ENCODE measurements at regions not wholly inside any gene's neighbourhood (a gene's known extent, or its start where the extent isn't known, plus 50 kb on each side); places are given as distances from the start of the nearest gene placed in this dataset.

GRCh38 chr13:34145061-34145460 lies 327.1 kb downstream of the RFC3 start:
- Histone ChIP-seq H3K4ac (ENCODE audit: low read depth, low read length) (no peak overlapping the region), H3K4me2 (ENCODE audit: insufficient read depth, insufficient read length, low read length) (no peak overlapping the region), H3K79me1 (ENCODE audit: insufficient read depth, low read depth, low read length, poor library complexity, severe bottlenecking) (no peaks in the 10 kb centered on the region), H2BK15ac (ENCODE audit: low read depth, low read length) (no peak overlapping the region), H3K79me2 (ENCODE audit: insufficient read depth, low read length) (no peaks in the 10 kb centered on the region), H2AK5ac (ENCODE audit: insufficient read length, low read length) (no peak overlapping the region), H4K5ac (ENCODE audit: insufficient read length, low read depth, low read length) (no peak overlapping the region), H4K20me1 (ENCODE audit: control insufficient read depth, insufficient read depth, insufficient read length) (no peaks in the 10 kb centered on the region), H3K27me3 (ENCODE audit: insufficient read depth, low read length) (no peaks in the 10 kb centered on the region), H3T11ph (ENCODE audit: low read length) (no peak overlapping the region), H3K27ac (ENCODE audit: insufficient read length, low read depth, low read length) (no peak overlapping the region), H3K56ac (ENCODE audit: insufficient read length, low read depth, low read length) (no peak overlapping the region), H3K18ac (ENCODE audit: insufficient read length, low read depth, low read length) (no peak overlapping the region), H2BK12ac (ENCODE audit: insufficient read length, low read depth, low read length) (no peak overlapping the region), H2BK120ac (ENCODE audit: low read depth, low read length, poor library complexity, severe bottlenecking) (no peak overlapping the region), H4K91ac (ENCODE audit: insufficient read length, low read depth, low read length) (no peak overlapping the region), H2AFZ (ENCODE audit: low read length) (no peak overlapping the region), H3K14ac (ENCODE audit: insufficient read depth, low read length) (no peak overlapping the region), H3K4me1 (ENCODE audit: insufficient read depth, low read length) (no peaks in the 10 kb centered on the region; the same call in none of the 2 replicates), H3K9me3 (ENCODE audit: control insufficient read depth, low read depth, low read length) (no peaks in the 10 kb centered on the region), H2BK20ac (ENCODE audit: low read depth, low read length, poor library complexity, severe bottlenecking) (no peak overlapping the region), H3K23ac (ENCODE audit: insufficient read length, low read depth, low read length) (no peak overlapping the region), H3K23me2 (ENCODE audit: insufficient read length, low read depth, low read length, poor library complexity, severe bottlenecking) (no peaks in the 10 kb centered on the region), H3K9ac (ENCODE audit: extremely low read depth, insufficient read length, low read length) (no peak overlapping the region), H2BK5ac (ENCODE audit: insufficient read length, low read length) (no peak overlapping the region), H4K8ac (replicated peaks; ENCODE audit: insufficient read length, low read depth, low read length) (no peak overlapping the region)
- no peak for DNase-seq
- H3K9me3 Mint-ChIP-seq = no peaks in the 10 kb centered on the region
- peaks cover 9 to 12% of the 10 kb centered on the region in 2 experiments for H3K4me1 Mint-ChIP-seq
- no peaks in the 10 kb centered on the region for H3K36me3 Mint-ChIP-seq (ENCODE audit: insufficient read depth in 1 of 3, low read depth in 3 of 3)
- no CpG with 5 or more reads among the region's 3 CpGs for WGBS (ENCODE audit: extremely low coverage, insufficient read length, low lambda C conversion rate)
- no peak overlapping the region for H3K4me3 Mint-ChIP-seq
- TF ChIP-seq, protein P1, sequence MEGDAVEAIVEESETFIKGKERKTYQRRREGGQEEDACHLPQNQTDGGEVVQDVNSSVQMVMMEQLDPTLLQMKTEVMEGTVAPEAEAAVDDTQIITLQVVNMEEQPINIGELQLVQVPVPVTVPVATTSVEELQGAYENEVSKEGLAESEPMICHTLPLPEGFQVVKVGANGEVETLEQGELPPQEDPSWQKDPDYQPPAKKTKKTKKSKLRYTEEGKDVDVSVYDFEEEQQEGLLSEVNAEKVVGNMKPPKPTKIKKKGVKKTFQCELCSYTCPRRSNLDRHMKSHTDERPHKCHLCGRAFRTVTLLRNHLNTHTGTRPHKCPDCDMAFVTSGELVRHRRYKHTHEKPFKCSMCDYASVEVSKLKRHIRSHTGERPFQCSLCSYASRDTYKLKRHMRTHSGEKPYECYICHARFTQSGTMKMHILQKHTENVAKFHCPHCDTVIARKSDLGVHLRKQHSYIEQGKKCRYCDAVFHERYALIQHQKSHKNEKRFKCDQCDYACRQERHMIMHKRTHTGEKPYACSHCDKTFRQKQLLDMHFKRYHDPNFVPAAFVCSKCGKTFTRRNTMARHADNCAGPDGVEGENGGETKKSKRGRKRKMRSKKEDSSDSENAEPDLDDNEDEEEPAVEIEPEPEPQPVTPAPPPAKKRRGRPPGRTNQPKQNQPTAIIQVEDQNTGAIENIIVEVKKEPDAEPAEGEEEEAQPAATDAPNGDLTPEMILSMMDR (conservative IDR thresholded peaks at IDR 0.05) = no peak
- H3K27me3 Mint-ChIP-seq (ENCODE audit: low read depth) = no peaks in the 10 kb centered on the region
- H3K27ac Mint-ChIP-seq = no peak overlapping the region

Measured in H9 (cell line).